ENCODE measurements at regions not wholly inside any gene's neighbourhood (a gene's known extent, or its start where the extent isn't known, plus 50 kb on each side); places are given as distances from the start of the nearest gene placed in this dataset.
"Not testable (repeated sequence)": the region's sequence is repeated elsewhere in the genome, so short reads cannot be mapped to it uniquely, and the experiment has no call there.

- DNase-seq (ENCODE audit: low spot score); ATAC-seq (ENCODE audit: low FRiP score): not testable (repeated sequence)
These were observed 53.4 kb downstream of the AHSP start for GRCh38 chr16:31581065-31581464.

DNA sequence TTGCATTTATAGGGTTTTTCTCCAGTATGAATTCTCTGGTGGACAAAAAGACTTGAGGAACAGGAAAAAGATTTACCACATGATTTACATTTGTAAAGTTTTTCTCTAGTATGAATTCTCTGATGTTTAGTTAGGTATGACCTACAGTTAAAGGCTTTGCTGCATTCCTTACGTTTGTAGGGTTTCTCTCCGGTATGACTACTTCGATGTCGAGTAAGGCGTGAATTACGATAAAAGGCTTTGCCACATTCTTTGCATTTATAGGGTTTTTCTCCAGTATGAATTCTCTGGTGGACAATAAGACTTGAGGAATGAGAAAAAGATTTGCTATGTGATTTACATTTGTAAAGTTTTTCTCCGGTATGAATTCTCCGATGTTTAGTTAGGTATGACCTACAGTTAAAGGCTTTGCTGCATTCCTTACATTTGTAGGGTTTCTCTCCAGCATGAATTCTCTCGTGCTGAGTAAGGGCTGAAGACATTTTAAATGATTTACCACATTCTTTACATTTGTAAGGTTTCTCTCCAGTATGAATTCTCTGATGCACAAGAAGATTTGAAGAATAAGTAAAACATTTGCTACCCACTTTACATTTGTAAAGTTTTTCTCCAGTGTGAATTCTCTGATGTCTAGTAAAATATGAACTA is 74.2 kb downstream of the AHSP start:
- not testable (repeated sequence) for DNase-seq (ENCODE audit: low spot score)

GRCh38 chr16:31618130-31618529 is 90.4 kb downstream of the AHSP start:
- ATAC-seq (ENCODE audit: low FRiP score) (no peak), DNase-seq (ENCODE audit: low spot score) (no peak)
- TF ChIP-seq, protein P1, sequence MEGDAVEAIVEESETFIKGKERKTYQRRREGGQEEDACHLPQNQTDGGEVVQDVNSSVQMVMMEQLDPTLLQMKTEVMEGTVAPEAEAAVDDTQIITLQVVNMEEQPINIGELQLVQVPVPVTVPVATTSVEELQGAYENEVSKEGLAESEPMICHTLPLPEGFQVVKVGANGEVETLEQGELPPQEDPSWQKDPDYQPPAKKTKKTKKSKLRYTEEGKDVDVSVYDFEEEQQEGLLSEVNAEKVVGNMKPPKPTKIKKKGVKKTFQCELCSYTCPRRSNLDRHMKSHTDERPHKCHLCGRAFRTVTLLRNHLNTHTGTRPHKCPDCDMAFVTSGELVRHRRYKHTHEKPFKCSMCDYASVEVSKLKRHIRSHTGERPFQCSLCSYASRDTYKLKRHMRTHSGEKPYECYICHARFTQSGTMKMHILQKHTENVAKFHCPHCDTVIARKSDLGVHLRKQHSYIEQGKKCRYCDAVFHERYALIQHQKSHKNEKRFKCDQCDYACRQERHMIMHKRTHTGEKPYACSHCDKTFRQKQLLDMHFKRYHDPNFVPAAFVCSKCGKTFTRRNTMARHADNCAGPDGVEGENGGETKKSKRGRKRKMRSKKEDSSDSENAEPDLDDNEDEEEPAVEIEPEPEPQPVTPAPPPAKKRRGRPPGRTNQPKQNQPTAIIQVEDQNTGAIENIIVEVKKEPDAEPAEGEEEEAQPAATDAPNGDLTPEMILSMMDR (IDR thresholded peaks at IDR 0.05), result no peak

More for the DNA sequence above, 74.2 kb downstream of the AHSP start:
- ATAC-seq (ENCODE audit: low FRiP score), result not testable (repeated sequence)

- no peak for DNase-seq (ENCODE audit: low spot score)
- TF ChIP-seq, protein P1 (IDR thresholded peaks at IDR 0.05), result no peak
- no peak for ATAC-seq (ENCODE audit: low FRiP score)
These were observed 108.7 kb downstream of the AHSP start for GRCh38 chr16:31636433-31636832.

DNA sequence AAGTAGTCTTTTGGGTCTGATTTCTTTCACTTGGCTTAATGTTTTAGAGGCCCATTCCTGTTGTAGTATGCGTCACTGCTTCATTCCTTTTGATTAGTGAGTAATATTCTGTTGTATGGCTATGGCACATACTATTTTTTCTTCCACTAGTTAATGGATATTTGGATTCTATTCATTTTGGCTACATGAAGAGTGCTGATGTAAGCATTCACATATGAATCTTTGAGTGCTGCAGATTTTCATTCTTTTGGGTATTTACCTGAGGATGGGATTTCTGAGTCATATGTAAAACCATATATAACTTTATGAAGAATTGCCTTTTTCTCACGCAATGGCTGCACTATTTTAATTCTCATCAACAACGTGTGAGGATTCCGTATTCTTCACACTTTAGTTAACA is 113.6 kb downstream of the AHSP start:
- ATAC-seq (ENCODE audit: low FRiP score) (no peak), DNase-seq (ENCODE audit: low spot score) (no peak)
- TF ChIP-seq, protein P1 (IDR thresholded peaks at IDR 0.05), result no peak

DNA sequence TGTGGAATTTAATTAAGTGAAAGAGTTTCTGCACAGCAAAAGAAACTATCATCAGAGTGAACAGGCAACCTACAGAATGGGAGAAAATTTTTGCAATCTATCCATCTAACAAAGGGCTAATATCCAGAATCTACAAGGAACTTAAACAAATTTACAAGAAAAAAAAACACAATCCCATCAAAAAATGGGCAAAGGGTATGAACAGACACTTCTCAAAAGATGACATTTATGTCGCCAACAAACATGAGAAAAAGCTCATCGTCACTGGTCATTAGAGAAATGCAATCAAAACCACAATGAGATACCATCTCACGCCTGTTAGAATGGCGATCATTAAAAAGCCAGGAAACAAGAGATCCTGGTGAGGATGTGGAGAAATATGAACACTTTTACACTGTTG is 128.0 kb downstream of the AHSP start:
- ATAC-seq (ENCODE audit: low FRiP score); DNase-seq (ENCODE audit: low spot score): not testable (repeated sequence)

- no peak for DNase-seq (ENCODE audit: low spot score)
- ATAC-seq (ENCODE audit: low FRiP score), result peak; percentile 44
- TF ChIP-seq, protein P1 (IDR thresholded peaks at IDR 0.05), result no peak
These were observed 137.2 kb downstream of the AHSP start for GRCh38 chr16:31664683-31665482.

DNA sequence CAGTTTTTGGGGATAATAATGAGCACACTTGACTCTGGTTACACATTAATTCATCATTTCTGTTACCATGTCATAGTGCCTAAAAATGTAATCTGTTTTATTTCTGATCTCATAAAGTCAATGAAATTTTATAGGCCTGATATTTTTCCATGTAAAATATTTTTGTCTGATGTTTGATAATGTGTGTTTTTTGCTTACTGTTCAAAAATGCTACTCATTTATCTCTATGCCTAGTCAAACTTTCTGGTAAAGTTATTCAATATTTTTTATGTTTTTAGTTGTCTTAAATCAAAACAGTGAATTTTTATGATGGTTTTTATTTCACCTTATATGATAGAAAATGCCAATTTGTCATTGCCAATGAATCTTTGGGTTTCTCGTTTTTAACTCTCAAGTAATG is 147.0 kb downstream of the AHSP start:
- DNase-seq (ENCODE audit: low spot score) (no peak), ATAC-seq (ENCODE audit: low FRiP score) (no peak)
- TF ChIP-seq, protein P1 (IDR thresholded peaks at IDR 0.05), result no peak

All from omental fat pad (tissue), 3 donors.